ENCODE measurements at regions not wholly inside any gene's neighbourhood (a gene's known extent, or its start where the extent isn't known, plus 50 kb on each side); places are given as distances from the start of the nearest gene placed in this dataset.
"Not testable (repeated sequence)": the region's sequence is repeated elsewhere in the genome, so short reads cannot be mapped to it uniquely, and the experiment has no call there.

DNA sequence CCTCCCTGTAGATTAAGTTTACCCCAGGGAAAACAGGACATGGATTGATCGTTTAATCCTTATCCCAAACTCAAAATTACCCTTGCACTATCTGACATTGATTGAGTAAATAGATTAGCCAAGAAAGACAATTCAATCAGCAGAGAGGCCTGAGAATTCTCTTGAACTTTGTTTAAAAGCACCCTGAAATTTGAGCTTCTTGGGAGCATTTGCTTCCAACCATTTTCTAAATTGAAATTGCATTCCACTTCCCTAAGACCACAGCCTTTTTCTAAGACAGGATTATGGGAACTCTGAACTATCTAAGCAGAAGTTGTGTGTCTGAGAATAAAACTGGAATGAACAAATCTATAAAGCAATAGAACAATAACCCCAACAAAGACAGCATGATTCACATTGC lies 76.6 kb upstream of the TNRC6A start:
- no peaks in the 10 kb centered on the region for H3K4me1 ChIP-seq (ENCODE audit: control insufficient read depth, insufficient read depth, low read length)
- no peak for DNase-seq (ENCODE audit: low read depth in 4 of 6, low spot score in 6 of 6)
- WGBS (ENCODE audit: insufficient coverage): no CpG with 5 or more reads among the region's 1 CpG

DNA sequence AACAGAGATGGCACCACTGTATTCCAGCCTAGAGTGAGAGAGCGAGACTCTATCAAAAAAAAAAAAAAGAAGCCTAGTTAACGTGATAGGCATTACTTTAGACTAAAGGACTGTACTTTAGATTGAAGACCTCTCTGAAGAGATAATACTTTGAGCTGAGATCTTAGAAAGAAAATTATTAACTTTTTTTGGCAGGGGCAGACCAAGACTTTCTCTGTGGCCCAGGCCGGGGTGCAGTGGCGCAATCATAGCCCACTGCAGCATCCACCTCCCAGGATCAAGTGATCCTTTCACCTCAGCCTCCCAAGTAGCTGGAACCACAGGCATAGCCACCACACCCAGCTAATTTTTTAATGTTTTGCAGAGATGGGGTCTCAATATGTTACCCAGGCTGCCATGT lies 75.7 kb upstream of the TNRC6A start:
- no peak overlapping the region for H3K4me3 ChIP-seq (ENCODE audit: low read depth, low read length)
- WGBS (ENCODE audit: insufficient coverage): 100% methylated on average over 4 of the region's 4 CpGs
- no peaks in the 10 kb centered on the region for H3K27me3 ChIP-seq (ENCODE audit: control insufficient read depth, insufficient read depth, low read length)
- no peak overlapping the region for H3K27ac ChIP-seq (ENCODE audit: low read depth, low read length)
- H3K4me1 ChIP-seq (ENCODE audit: control insufficient read depth, insufficient read depth, low read length): no peaks in the 10 kb centered on the region
- no peaks in the 10 kb centered on the region for H3K9me3 ChIP-seq (ENCODE audit: control insufficient read depth, insufficient read depth, low read length)
- H3K36me3 ChIP-seq (ENCODE audit: control insufficient read depth, insufficient read depth, low read length): peaks cover 3% of the 10 kb centered on the region
- DNase-seq (ENCODE audit: low read depth in 4 of 6, low spot score in 6 of 6): no peak

More for the DNA sequence above, 76.6 kb upstream of the TNRC6A start:
- H3K27ac ChIP-seq (ENCODE audit: low read depth, low read length): no peak overlapping the region
- H3K27me3 ChIP-seq (ENCODE audit: control insufficient read depth, insufficient read depth, low read length): no peaks in the 10 kb centered on the region
- no peaks in the 10 kb centered on the region for H3K9me3 ChIP-seq (ENCODE audit: control insufficient read depth, insufficient read depth, low read length)
- no peak overlapping the region for H3K4me3 ChIP-seq (ENCODE audit: low read depth, low read length)
- H3K36me3 ChIP-seq (ENCODE audit: control insufficient read depth, insufficient read depth, low read length): peaks cover 3% of the 10 kb centered on the region

DNA sequence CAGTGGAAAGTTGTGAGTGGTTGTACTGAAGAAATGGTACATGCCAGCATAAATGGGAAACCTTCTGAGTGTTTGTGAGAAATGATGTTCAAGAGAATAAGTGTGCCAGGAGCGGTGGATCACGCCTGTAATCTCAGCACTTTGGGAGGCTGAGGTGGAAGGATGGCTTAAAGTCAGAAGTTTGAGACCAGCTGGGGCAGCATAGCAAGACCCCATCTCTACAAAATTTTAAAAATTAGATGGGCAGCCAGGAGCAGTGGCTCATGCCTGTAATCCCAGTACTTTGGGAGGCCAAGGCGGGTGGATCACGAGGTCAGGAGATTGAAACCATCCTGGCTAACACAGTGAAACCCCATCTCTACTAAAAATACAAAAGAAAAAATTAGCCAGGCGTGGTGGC lies 63.5 kb upstream of the TNRC6A start:
- H3K36me3 ChIP-seq (ENCODE audit: control insufficient read depth, insufficient read depth, low read length); H3K9me3 ChIP-seq (ENCODE audit: control insufficient read depth, insufficient read depth, low read length); H3K27ac ChIP-seq (ENCODE audit: low read depth, low read length); H3K4me3 ChIP-seq (ENCODE audit: low read depth, low read length); DNase-seq (ENCODE audit: low read depth in 4 of 6, low spot score in 6 of 6); H3K27me3 ChIP-seq (ENCODE audit: control insufficient read depth, insufficient read depth, low read length): not testable (repeated sequence)
- peaks cover 25% of the 10 kb centered on the region for H3K4me1 ChIP-seq (ENCODE audit: control insufficient read depth, insufficient read depth, low read length)
- WGBS (ENCODE audit: insufficient coverage): 100% methylated on average over 1 of the region's 5 CpGs

DNA sequence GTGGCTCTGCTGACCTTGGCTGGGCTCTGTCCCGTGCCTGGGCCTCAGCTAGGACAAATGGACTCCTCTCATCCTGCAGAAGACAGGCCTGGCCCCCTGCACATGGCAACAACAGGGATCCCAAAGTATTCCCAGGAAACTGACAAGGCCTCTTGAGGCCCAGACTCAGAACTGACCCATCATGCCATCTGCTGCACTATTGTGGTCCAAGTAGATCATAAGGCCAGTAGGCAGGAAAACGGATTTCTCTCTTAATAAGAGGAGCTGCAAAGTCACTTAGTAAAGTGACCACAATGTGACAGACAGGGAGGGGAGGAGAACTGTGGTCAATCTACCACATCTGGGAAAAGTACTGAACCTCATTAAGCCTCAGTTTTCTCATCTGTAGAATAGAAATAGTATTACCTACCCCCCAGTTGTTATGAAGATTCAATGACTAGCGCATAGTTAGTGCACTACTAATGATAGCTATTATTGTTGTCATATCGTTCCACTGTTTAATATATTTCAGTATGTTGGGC lies 62.1 kb upstream of the TNRC6A start:
- 82% methylated on average over 1 of the region's 4 CpGs for WGBS (ENCODE audit: insufficient coverage)
- no peak for DNase-seq (ENCODE audit: low read depth in 4 of 6, low spot score in 6 of 6)
- H3K27ac ChIP-seq (ENCODE audit: low read depth, low read length): no peak overlapping the region

DNA sequence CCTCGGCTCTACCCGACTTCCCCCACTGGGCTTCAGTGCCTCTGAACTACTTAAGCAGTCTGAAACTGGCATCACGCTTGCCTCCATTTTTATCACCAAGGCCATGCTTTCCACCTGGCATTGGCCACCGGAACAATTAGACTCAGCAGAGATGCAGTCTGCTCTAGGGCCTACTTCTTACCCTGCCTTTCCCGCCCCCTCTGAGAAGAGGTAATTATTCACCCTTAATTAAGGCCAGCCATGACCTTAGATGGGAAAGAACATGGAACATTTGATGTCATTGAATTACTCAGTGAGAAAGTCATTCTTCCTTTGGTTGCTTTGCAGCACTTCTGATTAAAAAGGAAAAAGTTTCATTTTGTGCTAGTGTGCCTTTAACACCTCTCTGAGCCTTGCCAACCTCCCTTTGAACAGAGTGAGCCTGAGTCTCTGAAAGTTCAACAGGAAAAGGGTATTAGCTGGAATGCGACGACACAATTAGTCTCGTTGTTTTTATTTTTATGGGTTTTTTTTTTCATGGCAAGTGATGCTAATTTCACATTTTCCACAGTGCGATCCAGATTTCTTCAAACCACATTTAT lies 60.9 kb upstream of the TNRC6A start:
- Histone ChIP-seq H3K36me3 (ENCODE audit: control insufficient read depth, insufficient read depth, low read length) (no peaks in the 10 kb centered on the region), H3K27me3 (ENCODE audit: control insufficient read depth, insufficient read depth, low read length) (no peaks in the 10 kb centered on the region), H3K27ac (ENCODE audit: low read depth, low read length) (peak overlapping the region; percentile 29), H3K4me1 (ENCODE audit: control insufficient read depth, insufficient read depth, low read length) (peaks cover 33% of the 10 kb centered on the region), H3K4me3 (ENCODE audit: low read depth, low read length) (no peak overlapping the region), H3K9me3 (ENCODE audit: control insufficient read depth, insufficient read depth, low read length) (no peaks in the 10 kb centered on the region)
- WGBS (ENCODE audit: insufficient coverage): 41% methylated on average over 4 of the region's 9 CpGs
- peak in 2 of 6 donors; percentile 50 to 61 for DNase-seq (ENCODE audit: low read depth in 4 of 6, low spot score in 6 of 6)

More for the DNA sequence above, 62.1 kb upstream of the TNRC6A start:
- peaks cover 2% of the 10 kb centered on the region for H3K36me3 ChIP-seq (ENCODE audit: control insufficient read depth, insufficient read depth, low read length)
- peaks cover 33% of the 10 kb centered on the region for H3K4me1 ChIP-seq (ENCODE audit: control insufficient read depth, insufficient read depth, low read length)
- no peaks in the 10 kb centered on the region for H3K9me3 ChIP-seq (ENCODE audit: control insufficient read depth, insufficient read depth, low read length)
- no peak overlapping the region for H3K4me3 ChIP-seq (ENCODE audit: low read depth, low read length)
- H3K27me3 ChIP-seq (ENCODE audit: control insufficient read depth, insufficient read depth, low read length): no peaks in the 10 kb centered on the region

DNA sequence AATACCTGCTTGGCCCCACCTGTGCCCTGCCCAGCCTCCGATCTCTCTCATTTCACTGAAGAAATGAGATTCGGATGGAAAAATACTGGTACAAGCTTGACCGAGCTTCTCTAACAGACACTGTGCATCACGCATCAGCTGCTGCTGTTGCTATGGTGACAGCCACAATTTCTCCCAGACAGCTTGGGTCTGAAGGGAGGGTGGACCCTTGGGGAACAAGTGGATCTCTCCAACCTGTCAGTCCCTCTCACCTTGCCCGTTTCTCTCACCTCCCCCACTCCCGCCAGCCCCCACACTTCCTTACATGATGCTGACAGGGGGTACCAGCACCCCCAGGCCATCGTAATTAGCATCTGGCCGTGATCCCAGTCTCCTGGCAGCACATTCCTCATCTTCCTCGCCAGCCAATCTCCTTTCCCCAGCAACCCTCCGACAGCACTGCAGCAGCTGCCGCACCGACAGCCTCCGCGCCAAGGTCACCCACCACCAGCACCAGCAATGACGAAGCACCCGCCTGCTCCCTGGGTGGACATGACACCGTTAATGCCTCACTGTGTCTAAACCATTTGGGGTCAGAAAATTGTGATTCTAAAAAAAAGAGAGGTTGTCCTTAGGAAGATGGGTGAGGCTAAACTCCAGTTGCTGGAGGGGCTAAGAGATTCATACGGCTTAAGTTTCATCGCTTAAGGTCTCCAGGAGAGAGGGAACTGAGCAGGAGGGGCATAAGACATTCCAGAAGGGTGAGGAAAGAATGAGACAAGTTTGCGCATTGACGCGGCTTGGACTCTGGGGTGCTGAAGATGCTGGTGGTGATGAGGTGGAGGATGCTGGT lies 58.6 kb upstream of the TNRC6A start:
- no peaks in the 10 kb centered on the region for H3K9me3 ChIP-seq (ENCODE audit: control insufficient read depth, insufficient read depth, low read length)
- no peaks in the 10 kb centered on the region for H3K27me3 ChIP-seq (ENCODE audit: control insufficient read depth, insufficient read depth, low read length)
- peaks cover 33% of the 10 kb centered on the region for H3K4me1 ChIP-seq (ENCODE audit: control insufficient read depth, insufficient read depth, low read length)
- WGBS (ENCODE audit: insufficient coverage): 7% methylated on average over 17 of the region's 22 CpGs
- peak overlapping the region; percentile 6 for H3K4me3 ChIP-seq (ENCODE audit: low read depth, low read length)
- DNase-seq (ENCODE audit: low read depth in 4 of 6, low spot score in 6 of 6): peak; percentile 81 to 98 (median 88)
- no peaks in the 10 kb centered on the region for H3K36me3 ChIP-seq (ENCODE audit: control insufficient read depth, insufficient read depth, low read length)
- H3K27ac ChIP-seq (ENCODE audit: low read depth, low read length): peak overlapping the region; percentile 76

DNA sequence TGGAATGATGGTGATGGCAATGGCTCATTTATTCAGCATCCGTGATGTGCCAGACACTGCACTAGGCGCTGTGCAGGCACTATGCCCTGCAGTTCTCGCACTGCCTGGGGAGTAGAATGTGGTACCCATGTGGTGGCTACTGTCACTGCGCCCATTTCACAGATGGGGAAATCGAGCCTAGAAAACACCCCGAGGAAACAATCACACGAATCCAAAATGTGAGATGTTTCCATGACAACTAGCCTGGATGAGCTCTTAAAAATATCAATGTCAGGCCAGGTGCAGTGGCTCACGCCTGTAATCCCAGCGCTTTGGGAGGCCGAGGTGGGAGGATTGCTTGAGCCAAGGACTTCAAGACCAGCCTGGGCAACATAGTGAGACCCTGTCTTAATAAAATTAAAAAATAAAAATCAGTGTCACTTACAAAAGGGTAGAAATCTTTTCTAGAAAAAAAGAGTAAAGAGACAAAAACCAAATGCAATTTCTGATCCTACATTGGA lies 57.9 kb upstream of the TNRC6A start:
- H3K9me3 ChIP-seq (ENCODE audit: control insufficient read depth, insufficient read depth, low read length): no peaks in the 10 kb centered on the region
- H3K4me1 ChIP-seq (ENCODE audit: control insufficient read depth, insufficient read depth, low read length): peaks cover 33% of the 10 kb centered on the region
- H3K36me3 ChIP-seq (ENCODE audit: control insufficient read depth, insufficient read depth, low read length): no peaks in the 10 kb centered on the region
- 89% methylated on average over 5 of the region's 10 CpGs for WGBS (ENCODE audit: insufficient coverage)
- no peaks in the 10 kb centered on the region for H3K27me3 ChIP-seq (ENCODE audit: control insufficient read depth, insufficient read depth, low read length)
- H3K27ac ChIP-seq (ENCODE audit: low read depth, low read length): peak overlapping the region; percentile 76
- DNase-seq (ENCODE audit: low read depth in 4 of 6, low spot score in 6 of 6): no peak
- no peak overlapping the region for H3K4me3 ChIP-seq (ENCODE audit: low read depth, low read length)

DNA sequence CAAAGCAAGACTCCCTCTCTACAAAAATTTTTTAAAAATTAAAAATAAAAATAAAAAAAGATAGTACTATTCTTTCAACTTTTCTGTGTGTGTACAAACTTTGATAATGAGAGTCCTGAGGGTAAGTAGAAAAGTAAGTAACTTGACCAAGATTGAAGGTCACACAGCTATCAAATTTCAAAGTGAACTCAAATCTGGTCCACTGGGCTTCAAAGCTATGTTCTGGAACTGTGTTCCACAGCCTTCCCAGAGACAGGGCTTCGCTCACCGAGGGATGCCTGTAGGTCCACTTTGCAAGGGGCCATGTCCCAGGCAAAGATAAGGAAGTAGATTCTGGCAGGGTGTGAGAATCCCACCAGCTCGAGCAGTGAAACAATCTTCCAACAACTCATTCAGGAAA lies 56.3 kb upstream of the TNRC6A start:
- no peak overlapping the region for H3K27ac ChIP-seq (ENCODE audit: low read depth, low read length)
- no peak for DNase-seq (ENCODE audit: low read depth in 4 of 6, low spot score in 6 of 6)
- WGBS (ENCODE audit: insufficient coverage): 100% methylated on average over 2 of the region's 3 CpGs
- no peaks in the 10 kb centered on the region for H3K9me3 ChIP-seq (ENCODE audit: control insufficient read depth, insufficient read depth, low read length)
- H3K4me1 ChIP-seq (ENCODE audit: control insufficient read depth, insufficient read depth, low read length): peaks cover 29% of the 10 kb centered on the region
- H3K4me3 ChIP-seq (ENCODE audit: low read depth, low read length): no peak overlapping the region
- no peaks in the 10 kb centered on the region for H3K36me3 ChIP-seq (ENCODE audit: control insufficient read depth, insufficient read depth, low read length)
- no peaks in the 10 kb centered on the region for H3K27me3 ChIP-seq (ENCODE audit: control insufficient read depth, insufficient read depth, low read length)

DNA sequence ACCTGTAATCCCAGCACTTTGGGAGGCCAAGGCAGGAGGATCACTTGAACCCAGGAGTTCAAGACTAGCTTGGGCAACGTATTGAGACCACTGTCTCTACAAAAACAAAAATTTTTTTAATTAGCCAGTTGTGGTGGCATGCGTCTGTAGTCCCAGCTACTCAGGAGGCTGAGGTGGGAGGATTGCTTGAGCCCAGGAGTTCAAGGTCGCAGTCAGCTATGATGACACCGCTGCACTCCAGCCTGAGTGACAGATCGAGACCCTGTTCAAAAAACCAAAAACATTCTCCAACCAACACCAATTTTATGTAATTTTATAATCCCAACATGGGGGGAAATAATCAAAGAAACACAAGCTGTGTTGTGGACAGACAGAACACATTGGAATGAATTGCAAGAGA lies 54.6 kb upstream of the TNRC6A start:
- Histone ChIP-seq H3K4me1 (ENCODE audit: control insufficient read depth, insufficient read depth, low read length) (peaks cover 18% of the 10 kb centered on the region), H3K27ac (ENCODE audit: low read depth, low read length) (no peak overlapping the region), H3K9me3 (ENCODE audit: control insufficient read depth, insufficient read depth, low read length) (no peaks in the 10 kb centered on the region), H3K27me3 (ENCODE audit: control insufficient read depth, insufficient read depth, low read length) (no peaks in the 10 kb centered on the region), H3K36me3 (ENCODE audit: control insufficient read depth, insufficient read depth, low read length) (peaks cover 6% of the 10 kb centered on the region), H3K4me3 (ENCODE audit: low read depth, low read length) (no peak overlapping the region)
- WGBS (ENCODE audit: insufficient coverage): no CpG with 5 or more reads among the region's 5 CpGs
- DNase-seq (ENCODE audit: low read depth in 4 of 6, low spot score in 6 of 6): no peak
